Mesendoderm (in vitro differentiated cells): ENCODE measurements at regions not wholly inside any gene's neighbourhood (a gene's known extent, or its start where the extent isn't known, plus 50 kb on each side); places are given as distances from the start of the nearest gene placed in this dataset.

Experiments used
- DNase-seq: peaks from one replicate; pipeline ENCODE4 v3.0.0; 2013
- H2AK5ac ChIP-seq: 2 replicates; pipeline ENCODE4 v1.6.1; 2013; ENCODE audit warnings: low read length, inconsistent platforms
- H2BK120ac ChIP-seq: 2 replicates; pipeline ENCODE4 v1.6.1; 2013; ENCODE audit warnings: low read depth, mild to moderate bottlenecking, low read length, moderate library complexity, mixed read lengths
- H2BK15ac ChIP-seq: replicated peaks from 2 replicates; pipeline ENCODE4 v1.6.1; 2013; ENCODE audit warnings: low read depth, mild to moderate bottlenecking, moderate library complexity
- H2BK5ac ChIP-seq: 2 replicates; pipeline ENCODE4 v1.6.1; 2013; ENCODE audit warnings: low read length, inconsistent platforms
- H3K18ac ChIP-seq: 2 replicates; pipeline ENCODE4 v1.6.1; 2013; ENCODE audit warnings: mild to moderate bottlenecking, low read length, mixed read lengths
- H3K23ac ChIP-seq: one replicate; pipeline ENCODE4 v1.6.1; 2013; ENCODE audit warnings: low read length
- H3K27ac ChIP-seq: 2 replicates; pipeline ENCODE4 v1.5.1; 2013; ENCODE audit warnings: low read depth, mild to moderate bottlenecking, inconsistent platforms, low read length, moderate library complexity
- H3K27me3 ChIP-seq: 2 replicates; pipeline ENCODE4 v1.6.1; 2013; ENCODE audit warnings: low read length, control low read depth, mild to moderate bottlenecking, inconsistent platforms; ENCODE audit not compliant: insufficient read depth, poor library complexity
- H3K36me3 ChIP-seq: 2 replicates; pipeline ENCODE4 v1.6.1; 2013; ENCODE audit warnings: low read length, inconsistent platforms; ENCODE audit not compliant: control insufficient read depth, insufficient read depth
- H3K4ac ChIP-seq: one replicate; pipeline ENCODE4 v1.6.1; 2013; ENCODE audit warnings: low read depth, mild to moderate bottlenecking, low read length, moderate library complexity
- H3K4me1 ChIP-seq: 2 replicates; pipeline ENCODE4 v1.6.1; 2013; ENCODE audit warnings: low read depth, low read length, inconsistent platforms; ENCODE audit not compliant: control insufficient read depth
- H3K4me2 ChIP-seq: 2 replicates; pipeline ENCODE4 v1.6.1; 2013; ENCODE audit warnings: low read length
- H3K4me3 ChIP-seq: 2 replicates; pipeline ENCODE4 v1.5.1; 2013; ENCODE audit warnings: mild to moderate bottlenecking, low read length
- H3K56ac ChIP-seq: one replicate; pipeline ENCODE4 v1.6.1; 2013; ENCODE audit warnings: low read length
- H3K79me1 ChIP-seq: 2 replicates; pipeline ENCODE4 v1.6.1; 2013; ENCODE audit warnings: low read length, inconsistent platforms
- H3K79me2 ChIP-seq: 2 replicates; pipeline ENCODE4 v1.6.1; 2013; ENCODE audit warnings: mild to moderate bottlenecking, low read length; ENCODE audit not compliant: control insufficient read depth, insufficient read depth
- H3K9ac ChIP-seq: 2 replicates; pipeline ENCODE4 v1.6.1; 2013; ENCODE audit warnings: low read length, inconsistent platforms
- H4K5ac ChIP-seq: one replicate; pipeline ENCODE4 v1.6.1; 2013; ENCODE audit warnings: low read length
- H4K8ac ChIP-seq: one replicate; pipeline ENCODE4 v1.6.1; 2013; ENCODE audit warnings: low read depth, mild to moderate bottlenecking, control low read depth, low read length, moderate library complexity
- WGBS: extraction: QIAGEN DNeasy Blood & Tissue Kit; methylation state at CpG from one replicate; pipeline ENCODE4 v1.1.7; 2013; ENCODE audit warnings: low lambda C conversion rate, missing lambda C conversion rate; ENCODE audit not compliant: insufficient coverage; ENCODE audit errors: extremely low coverage; 5-methylcytosine and 5-hydroxymethylcytosine counted together

DNA sequence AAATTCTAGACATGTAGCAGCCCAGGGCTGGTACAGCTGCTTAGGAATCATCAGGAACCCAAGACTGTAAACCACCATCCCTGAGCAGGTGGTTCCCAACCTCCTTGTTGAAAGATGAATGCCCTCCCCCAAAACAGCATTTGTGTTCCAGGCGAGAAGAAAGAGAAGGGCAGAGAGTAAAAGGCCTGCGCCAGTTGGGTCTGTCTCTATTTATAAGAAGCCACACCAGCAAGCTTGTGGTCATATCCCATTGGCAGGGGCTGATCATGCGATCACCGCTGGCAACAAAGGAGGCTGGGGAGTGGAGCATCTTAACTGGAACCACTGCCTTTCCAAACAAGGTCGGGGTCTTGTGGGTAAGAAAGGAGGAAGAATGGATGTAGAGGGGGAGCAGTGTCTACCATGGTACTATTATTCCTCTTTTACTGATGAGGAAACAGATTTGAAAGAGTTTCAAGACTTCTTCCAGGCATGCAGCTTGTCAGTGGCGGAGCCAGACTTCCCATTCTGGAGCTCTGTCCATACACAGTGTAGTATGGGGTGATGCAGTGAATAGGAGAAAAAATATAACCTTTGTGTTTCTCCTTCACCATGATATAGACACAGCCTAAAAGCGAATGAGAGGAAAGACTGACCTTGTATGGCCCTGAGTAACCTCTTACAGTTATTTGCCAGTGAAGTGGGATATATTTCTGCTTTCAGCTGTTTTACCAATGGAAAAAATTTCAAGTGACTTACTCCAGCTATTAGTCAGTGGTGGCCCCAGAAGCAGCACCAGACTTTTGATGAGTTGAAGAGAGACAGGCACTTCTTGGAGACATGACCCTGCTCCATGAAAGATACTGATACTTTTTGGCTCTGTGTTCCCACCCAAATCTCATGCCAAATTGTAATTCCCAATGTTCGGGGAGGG lies 222.6 kb downstream of the ABHD5 start:
- no CpG with 5 or more reads among the region's 8 CpGs for WGBS
- Histone ChIP-seq H3K56ac (no peak overlapping the region), H3K79me2 (no peaks in the 10 kb centered on the region), H3K4me2 (no peak overlapping the region), H3K27me3 (no peaks in the 10 kb centered on the region), H3K9ac (no peak overlapping the region), H3K4ac (no peak overlapping the region), H3K4me1 (no peaks in the 10 kb centered on the region), H2BK15ac (no peak overlapping the region), H2BK120ac (no peak overlapping the region), H3K27ac (no peak overlapping the region), H3K23ac (no peak overlapping the region), H3K79me1 (no peaks in the 10 kb centered on the region), H4K5ac (no peak overlapping the region), H3K36me3 (no peaks in the 10 kb centered on the region), H3K18ac (no peak overlapping the region), H4K8ac (no peak overlapping the region), H3K4me3 (no peak overlapping the region), H2BK5ac (no peak overlapping the region), H2AK5ac (no peak overlapping the region)
- DNase-seq, result no peak

DNA sequence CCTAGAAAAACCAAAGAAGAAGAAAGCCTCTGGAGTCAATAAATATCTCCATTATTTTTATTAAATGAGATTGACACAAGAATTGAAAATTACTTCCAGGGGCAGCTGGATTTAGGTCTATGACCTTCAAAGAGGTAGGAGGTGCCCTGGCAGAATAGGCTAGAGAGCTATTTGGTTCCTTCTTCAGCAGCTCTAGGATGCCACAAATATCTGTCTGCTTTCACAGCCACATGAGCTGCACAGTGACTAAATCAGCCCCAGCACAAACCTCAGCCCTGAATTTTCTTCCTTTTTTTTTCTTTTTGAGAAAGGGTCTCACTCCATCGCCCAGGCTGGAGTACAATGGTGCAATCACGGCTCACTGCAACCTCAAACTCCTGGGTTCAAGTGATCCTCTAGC lies 223.5 kb downstream of the ABHD5 start:
- no peak overlapping the region for H3K4ac ChIP-seq
- no peak overlapping the region for H3K4me2 ChIP-seq
- no peaks in the 10 kb centered on the region for H3K79me2 ChIP-seq
- no peak overlapping the region for H3K4me3 ChIP-seq
- no peak overlapping the region for H4K8ac ChIP-seq
- H3K27me3 ChIP-seq, result no peaks in the 10 kb centered on the region
- no peak overlapping the region for H3K27ac ChIP-seq
- no peak overlapping the region for H2AK5ac ChIP-seq
- H3K18ac ChIP-seq, result no peak overlapping the region
- H2BK120ac ChIP-seq, result no peak overlapping the region
- no peak overlapping the region for H2BK5ac ChIP-seq
- H2BK15ac ChIP-seq, result no peak overlapping the region
- H4K5ac ChIP-seq, result no peak overlapping the region
- H3K4me1 ChIP-seq, result no peaks in the 10 kb centered on the region
- no CpG with 5 or more reads among the region's 2 CpGs for WGBS
- no peaks in the 10 kb centered on the region for H3K36me3 ChIP-seq
- H3K23ac ChIP-seq, result no peak overlapping the region
- no peak for DNase-seq
- no peak overlapping the region for H3K56ac ChIP-seq
- H3K9ac ChIP-seq, result no peak overlapping the region
- H3K79me1 ChIP-seq, result no peaks in the 10 kb centered on the region

DNA sequence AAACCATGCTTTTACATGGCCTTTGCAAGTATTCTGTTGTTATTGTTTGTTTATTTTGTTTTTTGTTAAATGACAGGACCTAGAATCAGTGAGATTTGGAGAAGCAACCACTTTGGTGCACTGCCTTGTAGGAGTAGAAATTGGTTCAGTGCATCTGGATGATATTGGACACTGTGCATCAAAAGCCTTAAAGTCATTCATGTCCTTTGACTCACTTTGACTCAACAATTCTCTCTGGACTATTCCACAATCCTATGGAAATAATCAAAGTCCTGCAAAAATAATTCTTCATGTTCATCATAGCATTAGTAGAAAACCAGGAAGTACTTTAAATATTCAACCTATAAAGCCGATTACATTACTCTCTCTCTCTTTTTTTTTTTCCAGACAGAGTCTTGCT lies 224.8 kb downstream of the ABHD5 start:
- Histone ChIP-seq H3K27me3 (no peaks in the 10 kb centered on the region), H2BK5ac (no peak overlapping the region), H3K9ac (no peak overlapping the region), H3K4ac (no peak overlapping the region), H3K27ac (no peak overlapping the region), H3K79me1 (no peaks in the 10 kb centered on the region), H3K4me3 (no peak overlapping the region), H2AK5ac (no peak overlapping the region), H3K56ac (no peak overlapping the region), H3K23ac (no peak overlapping the region), H4K8ac (no peak overlapping the region), H3K18ac (no peak overlapping the region), H3K4me1 (no peaks in the 10 kb centered on the region), H3K4me2 (no peak overlapping the region), H3K36me3 (no peaks in the 10 kb centered on the region), H4K5ac (no peak overlapping the region), H3K79me2 (no peaks in the 10 kb centered on the region), H2BK15ac (no peak overlapping the region), H2BK120ac (no peak overlapping the region)
- DNase-seq, result no peak
- no CpG with 5 or more reads among the region's 1 CpG for WGBS

DNA sequence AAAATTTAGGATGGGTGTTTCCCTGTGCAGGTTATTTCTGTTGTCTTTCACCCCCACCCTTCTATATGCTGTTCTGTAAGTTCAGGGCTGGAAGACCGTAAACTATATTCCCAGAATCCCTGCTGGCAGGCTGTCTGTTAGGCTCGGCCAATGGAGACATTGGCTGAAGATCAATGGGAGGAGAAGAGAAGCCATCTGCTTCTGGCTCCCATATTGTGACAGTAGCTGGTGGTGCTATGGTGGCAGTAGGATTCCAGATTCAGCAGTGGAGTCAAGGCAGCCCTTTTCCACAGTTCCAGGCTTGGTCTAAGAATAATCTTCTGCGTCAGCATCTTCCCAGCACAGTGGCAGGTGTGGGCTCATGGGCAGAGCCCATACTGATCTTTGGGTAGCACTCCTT lies 226.6 kb downstream of the ABHD5 start:
- Histone ChIP-seq H3K79me1 (no peaks in the 10 kb centered on the region), H3K27ac (no peak overlapping the region), H3K23ac (no peak overlapping the region), H2BK5ac (no peak overlapping the region), H4K5ac (no peak overlapping the region), H3K79me2 (no peaks in the 10 kb centered on the region), H2BK15ac (no peak overlapping the region), H3K4ac (no peak overlapping the region), H3K27me3 (no peaks in the 10 kb centered on the region), H3K4me3 (no peak overlapping the region), H3K4me2 (no peak overlapping the region), H3K9ac (no peak overlapping the region), H3K4me1 (peaks cover 3% of the 10 kb centered on the region), H3K18ac (no peak overlapping the region), H2AK5ac (no peak overlapping the region), H2BK120ac (no peak overlapping the region), H3K56ac (no peak overlapping the region), H4K8ac (no peak overlapping the region), H3K36me3 (no peaks in the 10 kb centered on the region)
- no CpG with 5 or more reads among the region's 3 CpGs for WGBS
- DNase-seq, result no peak

GRCh38 chr3:43919029-43919428 lies 228.3 kb downstream of the ABHD5 start:
- H2BK120ac ChIP-seq, result no peak overlapping the region
- H4K5ac ChIP-seq, result no peak overlapping the region
- no peak overlapping the region for H3K18ac ChIP-seq
- DNase-seq, result no peak
- no peak overlapping the region for H4K8ac ChIP-seq
- no peak overlapping the region for H2BK15ac ChIP-seq
- no peak overlapping the region for H2BK5ac ChIP-seq
- no peak overlapping the region for H3K4me2 ChIP-seq
- no peak overlapping the region for H3K4me3 ChIP-seq
- no peaks in the 10 kb centered on the region for H3K27me3 ChIP-seq
- no peaks in the 10 kb centered on the region for H3K79me2 ChIP-seq
- H3K36me3 ChIP-seq, result no peaks in the 10 kb centered on the region
- H3K4me1 ChIP-seq, result peaks cover 6% of the 10 kb centered on the region
- H3K79me1 ChIP-seq, result no peaks in the 10 kb centered on the region
- H3K9ac ChIP-seq, result no peak overlapping the region
- WGBS, result no CpG with 5 or more reads among the region's 7 CpGs
- H2AK5ac ChIP-seq, result no peak overlapping the region
- H3K27ac ChIP-seq, result no peak overlapping the region
- no peak overlapping the region for H3K23ac ChIP-seq
- H3K4ac ChIP-seq, result no peak overlapping the region
- H3K56ac ChIP-seq, result no peak overlapping the region
